Effector CD4-positive, alpha-beta T cell (primary cell): ENCODE measurements at regions not wholly inside any gene's neighbourhood (a gene's known extent, or its start where the extent isn't known, plus 50 kb on each side); places are given as distances from the start of the nearest gene placed in this dataset.
A peak's percentile ranks its signal among the peaks of the same experiment; 100 is the strongest.
"Not testable (repeated sequence)": the region's sequence is repeated elsewhere in the genome, so short reads cannot be mapped to it uniquely, and the experiment has no call there.

Source experiments
- DNase-seq: peaks from one replicate; pipeline ENCODE4 v3.0.0-alpha.2; 2020

GRCh38 chrX:10676235-10676957, 56.0 kb upstream of the MID1 start:
- DNase-seq = no peak

- no peak for DNase-seq
Measured at GRCh38 chrX:10677490-10677889, 57.1 kb upstream of the MID1 start.

- DNase-seq = no peak
Measured at GRCh38 chrX:10679387-10679786, 59.0 kb upstream of the MID1 start.

- no peak for DNase-seq
Measured at GRCh38 chrX:10681167-10681566, 60.8 kb upstream of the MID1 start.

- not testable (repeated sequence) for DNase-seq
Measured at GRCh38 chrX:10683631-10684030, 63.2 kb upstream of the MID1 start.

GRCh38 chrX:10685923-10686595, 65.7 kb upstream of the MID1 start:
- DNase-seq = no peak

GRCh38 chrX:10691751-10692150, 71.4 kb upstream of the MID1 start:
- not testable (repeated sequence) for DNase-seq

- DNase-seq = no peak
Measured at GRCh38 chrX:10697616-10698317, 77.4 kb upstream of the MID1 start.

GRCh38 chrX:10698318-10698640, 77.9 kb upstream of the MID1 start:
- no peak for DNase-seq

- DNase-seq = no peak
Measured at GRCh38 chrX:10702031-10702430, 81.6 kb upstream of the MID1 start.

GRCh38 chrX:10706342-10706741, 86.0 kb upstream of the MID1 start:
- DNase-seq = not testable (repeated sequence)

GRCh38 chrX:10707773-10708172, 87.4 kb upstream of the MID1 start:
- no peak for DNase-seq

GRCh38 chrX:10709276-10709675, 88.9 kb upstream of the MID1 start:
- DNase-seq = no peak

GRCh38 chrX:10714531-10714930, 94.1 kb upstream of the MID1 start:
- no peak for DNase-seq

- peak; percentile 5 for DNase-seq
Measured at GRCh38 chrX:10722851-10723250, 102.5 kb upstream of the MID1 start.

- DNase-seq = no peak
Measured at GRCh38 chrX:10725071-10725470, 104.7 kb upstream of the MID1 start.

GRCh38 chrX:10726647-10727046, 106.3 kb upstream of the MID1 start:
- DNase-seq = no peak

- DNase-seq = no peak
Measured at GRCh38 chrX:10728806-10729389, 108.5 kb upstream of the MID1 start.

GRCh38 chrX:10739426-10739825, 119.0 kb upstream of the MID1 start:
- no peak for DNase-seq

GRCh38 chrX:10741003-10741402, 120.6 kb upstream of the MID1 start:
- DNase-seq = no peak

GRCh38 chrX:10741550-10741949, 121.2 kb upstream of the MID1 start:
- DNase-seq = no peak

- DNase-seq = no peak
Measured at GRCh38 chrX:10743476-10743875, 123.1 kb upstream of the MID1 start.

- DNase-seq = no peak
Measured at GRCh38 chrX:10744007-10744406, 123.6 kb upstream of the MID1 start.

- DNase-seq = no peak
Measured at GRCh38 chrX:10747975-10748374, 127.6 kb upstream of the MID1 start.
